GM23338 (cell line): ENCODE measurements at regions not wholly inside any gene's neighbourhood (a gene's known extent, or its start where the extent isn't known, plus 50 kb on each side); places are given as distances from the start of the nearest gene placed in this dataset.

Experiments
- ATAC-seq: fragments of 200-7000 bp; cut with Tn5 transposase; 3 replicates; pipeline ENCODE4 v1.9.1; 2020
- DNase-seq: peaks from one replicate; pipeline ENCODE4 v3.0.0-alpha.2; 2015; ENCODE audit warnings: low spot score
- H2AFZ ChIP-seq: fragments of 200-600 bp; sonication (generic); 2 replicates; pipeline ENCODE4 v1.8.0; 2016; ENCODE audit warnings: antibody characterized with exemption, mild to moderate bottlenecking, moderate library complexity
- H3F3A ChIP-seq: fragments of 200-600 bp; sonication (generic); replicated peaks from 2 replicates; pipeline ENCODE4 v1.8.0; 2017; ENCODE audit warnings: antibody characterized with exemption, mixed run types, low read depth
- H3K27ac ChIP-seq: fragments of 200-600 bp; sonication (generic); 2 replicates; pipeline ENCODE4 v1.6.1; 2016; ENCODE audit warnings: low read depth
- H3K27me3 ChIP-seq: fragments of 200-600 bp; sonication (generic); 2 replicates; pipeline ENCODE4 v1.8.0; 2016; ENCODE audit warnings: mild to moderate bottlenecking, mixed run types, moderate library complexity; ENCODE audit not compliant: insufficient read depth
- H3K36me3 ChIP-seq: fragments of 200-600 bp; sonication (generic); 2 replicates; pipeline ENCODE4 v1.8.0; 2016; ENCODE audit warnings: mild to moderate bottlenecking; ENCODE audit not compliant: insufficient read depth
- H3K4me1 ChIP-seq: fragments of 200-600 bp; sonication (generic); 2 replicates; pipeline ENCODE4 v1.8.0; 2016; ENCODE audit warnings: mild to moderate bottlenecking, moderate library complexity; ENCODE audit not compliant: insufficient read depth
- H3K4me2 ChIP-seq: fragments of 200-600 bp; sonication (generic); 2 replicates; pipeline ENCODE4 v1.7.1; 2017; ENCODE audit warnings: mixed run types
- H3K4me3 ChIP-seq: fragments of 200-600 bp; sonication (generic); 2 replicates; pipeline ENCODE4 v1.6.1; 2016; ENCODE audit warnings: mixed run types
- H3K79me2 ChIP-seq: fragments of 200-600 bp; sonication (generic); replicated peaks from 2 replicates; pipeline ENCODE4 v1.8.0; 2017; ENCODE audit warnings: mild to moderate bottlenecking; ENCODE audit not compliant: insufficient read depth
- H3K9me2 ChIP-seq: fragments of 200-600 bp; sonication (generic); 2 replicates; pipeline ENCODE4 v1.8.0; 2017; ENCODE audit not compliant: insufficient read depth
- H4K20me1 ChIP-seq: fragments of 200-600 bp; sonication (generic); replicated peaks from 2 replicates; pipeline ENCODE4 v1.8.0; 2017; ENCODE audit warnings: mild to moderate bottlenecking; ENCODE audit not compliant: insufficient read depth
- H3K27ac Mint-ChIP-seq: 2 replicates; pipeline ENCODE4 v1.8.0; 2020; ENCODE audit warnings: inconsistent platforms, mild to moderate bottlenecking, moderate library complexity, mixed read lengths
- H3K27me3 Mint-ChIP-seq: 3 replicates; pipeline ENCODE4 v1.8.0; 2022; ENCODE audit warnings: low read depth, mild to moderate bottlenecking, moderate library complexity, mixed read lengths, inconsistent platforms; ENCODE audit not compliant: insufficient read depth, poor library complexity
- H3K36me3 Mint-ChIP-seq: 3 replicates; pipeline ENCODE4 v1.8.0; 2021; ENCODE audit warnings: low read depth, mild to moderate bottlenecking, inconsistent platforms, moderate library complexity, mixed read lengths
- H3K4me1 Mint-ChIP-seq: 3 replicates; pipeline ENCODE4 v1.8.0; 2020; ENCODE audit warnings: mild to moderate bottlenecking, inconsistent platforms, mixed read lengths
- H3K4me3 Mint-ChIP-seq: 3 replicates; pipeline ENCODE4 v1.8.0; 2021; ENCODE audit warnings: moderate library complexity, mild to moderate bottlenecking, inconsistent platforms, mixed read lengths
- H3K9me3 Mint-ChIP-seq: 3 replicates; pipeline ENCODE4 v1.8.0; 2020; ENCODE audit warnings: moderate library complexity, mild to moderate bottlenecking, inconsistent platforms, mixed read lengths
- CREB1 ChIP-seq: fragments of 250-450 bp; sonication (Bioruptor Pico); IDR thresholded peaks from 2 replicates; pipeline ENCODE4 v1.5.0; 2020; ENCODE audit warnings: low read depth, mild to moderate bottlenecking, moderate library complexity
- EZH2 ChIP-seq: fragments of 200-600 bp; sonication (generic); IDR thresholded peaks from one replicate; pipeline ENCODE4 v1.8.0; 2017; ENCODE audit warnings: antibody characterized with exemption, mild to moderate bottlenecking, low read depth; ENCODE audit not compliant: unreplicated experiment
- EZH2phosphoT487 ChIP-seq: fragments of 200-600 bp; sonication (generic); IDR thresholded peaks from one replicate; pipeline ENCODE4 v1.8.1; 2018; ENCODE audit warnings: antibody characterized with exemption; ENCODE audit not compliant: unreplicated experiment
- JUNB ChIP-seq: IDR thresholded peaks from one replicate; pipeline ENCODE4 v1.6.1; 2016; ENCODE audit warnings: antibody characterized with exemption; ENCODE audit not compliant: unreplicated experiment
- NANOG ChIP-seq: IDR thresholded peaks from 2 replicates; pipeline ENCODE4 v1.6.1; 2016; ENCODE audit warnings: antibody characterized with exemption, borderline replicate concordance
- POLR2AphosphoS5 ChIP-seq: IDR thresholded peaks from 2 replicates; pipeline ENCODE4 v1.6.1; 2016; ENCODE audit warnings: antibody characterized with exemption, low read depth
- STAT1 ChIP-seq: IDR thresholded peaks from one replicate; pipeline ENCODE4 v1.6.1; 2016; ENCODE audit warnings: antibody characterized with exemption; ENCODE audit not compliant: unreplicated experiment
- ZNF114 ChIP-seq: fragments of 250-450 bp; sonication (Bioruptor Pico); IDR thresholded peaks from 2 replicates; pipeline ENCODE4 v1.5.0; 2020; ENCODE audit warnings: mild to moderate bottlenecking, moderate library complexity
- TF ChIP-seq, protein P1 (sequence below): IDR thresholded peaks from 2 replicates; pipeline ENCODE4 v1.6.1; 2016; ENCODE audit warnings: antibody characterized with exemption
- TF ChIP-seq, protein P2 (sequence below), 2 experiments: fragments of 200-600 bp in 1 of 2; sonication (generic) in 1 of 2; conservative IDR thresholded peaks; 2 replicates each; pipeline versions ENCODE4 v1.5.1 to v1.6.1; 2016 to 2017; ENCODE audit warnings: antibody characterized with exemption in 2 of 2, low read depth in 2 of 2, mild to moderate bottlenecking in 2 of 2, moderate library complexity in 1 of 2

DNA sequence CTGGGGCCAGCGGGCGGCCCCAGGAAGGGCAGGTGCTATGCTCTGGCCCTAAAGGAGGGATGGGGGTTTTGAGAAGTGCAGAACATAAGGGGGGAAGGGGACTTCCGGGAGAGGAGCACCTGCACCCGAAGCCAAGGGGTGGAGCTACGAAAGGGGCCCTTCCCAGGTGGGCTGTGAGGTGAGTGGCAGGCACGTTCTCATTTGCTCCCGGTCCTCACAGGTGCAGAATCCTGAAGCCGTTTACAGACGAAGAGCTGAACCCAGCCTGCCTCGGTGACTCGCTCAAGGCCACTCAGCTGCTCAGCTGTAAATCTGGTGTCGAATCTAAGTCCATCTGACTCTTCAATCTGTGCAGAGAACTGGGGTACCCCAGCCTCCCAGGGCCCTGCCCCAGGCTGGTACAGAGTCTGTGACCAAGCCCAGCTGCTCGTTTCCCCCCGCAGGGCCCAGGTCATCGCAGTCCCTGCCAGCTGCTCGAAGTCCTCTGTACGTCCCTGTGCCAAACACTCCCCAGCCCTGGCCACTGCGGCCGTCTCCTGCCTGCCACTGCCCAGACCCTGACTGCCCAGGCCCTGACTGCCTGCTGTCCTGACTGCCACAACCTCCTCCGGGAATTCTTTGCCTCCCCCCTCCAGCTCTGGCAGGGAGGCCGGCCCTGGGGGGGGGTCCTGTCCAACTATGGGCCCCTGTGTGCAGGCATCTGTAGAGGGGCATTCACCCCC, 53.8 kb upstream of the RXRA start:
- Histone ChIP-seq H3K4me2 (no peak overlapping the region), H2AFZ (no peak overlapping the region), H3K27ac (no peak overlapping the region), H3K79me2 (no peaks in the 10 kb centered on the region), H3K4me1 (no peaks in the 10 kb centered on the region), H3F3A (no peaks in the 10 kb centered on the region), H3K4me3 (no peak overlapping the region), H3K36me3 (no peaks in the 10 kb centered on the region), H3K9me2 (no peaks in the 10 kb centered on the region), H4K20me1 (no peaks in the 10 kb centered on the region), H3K27me3 (no peaks in the 10 kb centered on the region)
- no peaks in the 10 kb centered on the region for H3K36me3 Mint-ChIP-seq
- TF ChIP-seq CREB1 (CRISPR knock-in tag) (no peak), NANOG (no peak)
- no peak overlapping the region for H3K4me3 Mint-ChIP-seq
- peak; percentile 14 for ATAC-seq
- peaks cover 28% of the 10 kb centered on the region for H3K4me1 Mint-ChIP-seq
- peak overlapping the region; percentile 52; the same call in 1 of the 2 replicates for H3K27ac Mint-ChIP-seq
- no peak for DNase-seq
- H3K27me3 Mint-ChIP-seq, result peaks cover 18% of the 10 kb centered on the region
- no peaks in the 10 kb centered on the region; the same call in 2 of the 3 replicates for H3K9me3 Mint-ChIP-seq

DNA sequence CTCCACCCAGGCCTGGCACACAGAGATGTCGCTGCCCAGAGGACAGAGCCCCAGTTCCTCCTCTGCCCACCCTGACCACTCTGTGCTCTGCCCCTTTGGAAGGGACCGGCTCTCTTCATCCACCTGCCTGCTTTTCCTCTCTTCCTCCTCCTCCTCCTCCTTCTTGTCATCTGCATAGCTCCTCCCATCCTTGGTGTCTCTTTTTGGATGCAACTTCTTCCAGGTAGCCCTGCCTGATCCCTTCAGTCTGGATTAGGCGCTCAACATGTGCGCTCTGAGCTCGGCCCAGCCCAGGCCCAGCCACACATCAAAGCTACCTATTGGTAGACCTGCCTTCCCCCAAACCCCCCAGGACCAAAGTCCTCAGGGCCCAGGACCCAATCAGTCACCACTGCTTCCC, 52.6 kb upstream of the RXRA start:
- H3K9me3 Mint-ChIP-seq, result no peaks in the 10 kb centered on the region; the same call in 2 of the 3 replicates
- Histone ChIP-seq H3K27me3 (no peaks in the 10 kb centered on the region), H3K9me2 (no peaks in the 10 kb centered on the region), H3K79me2 (no peaks in the 10 kb centered on the region), H3K36me3 (no peaks in the 10 kb centered on the region), H3F3A (no peaks in the 10 kb centered on the region), H4K20me1 (no peaks in the 10 kb centered on the region), H3K4me3 (no peak overlapping the region), H3K4me1 (no peaks in the 10 kb centered on the region), H3K4me2 (no peak overlapping the region), H3K27ac (no peak overlapping the region), H2AFZ (no peak overlapping the region)
- TF ChIP-seq ZNF114 (CRISPR knock-in tag) (no peak), POLR2AphosphoS5 (no peak), NANOG (no peak), STAT1 (no peak), EZH2phosphoT487 (no peak), JUNB (no peak), EZH2 (no peak), CREB1 (CRISPR knock-in tag) (no peak)
- TF ChIP-seq, protein P1, sequence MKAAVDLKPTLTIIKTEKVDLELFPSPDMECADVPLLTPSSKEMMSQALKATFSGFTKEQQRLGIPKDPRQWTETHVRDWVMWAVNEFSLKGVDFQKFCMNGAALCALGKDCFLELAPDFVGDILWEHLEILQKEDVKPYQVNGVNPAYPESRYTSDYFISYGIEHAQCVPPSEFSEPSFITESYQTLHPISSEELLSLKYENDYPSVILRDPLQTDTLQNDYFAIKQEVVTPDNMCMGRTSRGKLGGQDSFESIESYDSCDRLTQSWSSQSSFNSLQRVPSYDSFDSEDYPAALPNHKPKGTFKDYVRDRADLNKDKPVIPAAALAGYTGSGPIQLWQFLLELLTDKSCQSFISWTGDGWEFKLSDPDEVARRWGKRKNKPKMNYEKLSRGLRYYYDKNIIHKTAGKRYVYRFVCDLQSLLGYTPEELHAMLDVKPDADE, result no peak
- peaks cover 18% of the 10 kb centered on the region for H3K4me1 Mint-ChIP-seq
- ATAC-seq (no peak; the same call in 2 of the 3 replicates), DNase-seq (no peak)
- H3K27me3 Mint-ChIP-seq, result peaks cover 21% of the 10 kb centered on the region
- no peaks in the 10 kb centered on the region for H3K36me3 Mint-ChIP-seq
- H3K27ac Mint-ChIP-seq, result no peak overlapping the region
- H3K4me3 Mint-ChIP-seq, result no peak overlapping the region

DNA sequence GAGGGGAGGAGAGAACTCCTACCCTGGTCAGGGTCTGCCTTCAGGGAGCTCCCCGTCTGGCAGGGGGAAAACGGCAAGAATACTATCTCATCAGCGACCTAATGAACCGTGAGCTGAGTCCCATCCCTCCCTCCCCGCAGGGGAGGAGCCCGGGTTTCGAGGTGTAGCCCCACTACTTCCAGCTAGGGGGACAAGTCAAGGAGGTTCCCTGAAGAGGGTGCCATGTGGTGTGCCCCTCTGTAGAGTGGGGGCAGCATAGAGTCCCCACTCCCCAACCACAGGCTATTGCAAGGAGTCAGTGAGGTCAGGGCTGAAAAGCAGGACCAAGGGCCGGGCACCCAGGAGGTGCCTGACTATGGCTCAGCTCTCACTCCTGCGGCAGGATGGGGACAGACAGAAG, 50.9 kb upstream of the RXRA start:
- H3K36me3 ChIP-seq, result no peaks in the 10 kb centered on the region
- no peak overlapping the region for H3K27ac ChIP-seq
- Mint-ChIP-seq H3K4me3 (no peak overlapping the region), H3K27ac (no peak overlapping the region), H3K4me1 (peaks cover 18% of the 10 kb centered on the region), H3K36me3 (no peaks in the 10 kb centered on the region), H3K9me3 (no peaks in the 10 kb centered on the region; the same call in 2 of the 3 replicates), H3K27me3 (peaks cover 17% of the 10 kb centered on the region)
- no peak overlapping the region for H2AFZ ChIP-seq
- H4K20me1 ChIP-seq, result no peaks in the 10 kb centered on the region
- DNase-seq, result peak; percentile 66
- TF ChIP-seq, protein P2, sequence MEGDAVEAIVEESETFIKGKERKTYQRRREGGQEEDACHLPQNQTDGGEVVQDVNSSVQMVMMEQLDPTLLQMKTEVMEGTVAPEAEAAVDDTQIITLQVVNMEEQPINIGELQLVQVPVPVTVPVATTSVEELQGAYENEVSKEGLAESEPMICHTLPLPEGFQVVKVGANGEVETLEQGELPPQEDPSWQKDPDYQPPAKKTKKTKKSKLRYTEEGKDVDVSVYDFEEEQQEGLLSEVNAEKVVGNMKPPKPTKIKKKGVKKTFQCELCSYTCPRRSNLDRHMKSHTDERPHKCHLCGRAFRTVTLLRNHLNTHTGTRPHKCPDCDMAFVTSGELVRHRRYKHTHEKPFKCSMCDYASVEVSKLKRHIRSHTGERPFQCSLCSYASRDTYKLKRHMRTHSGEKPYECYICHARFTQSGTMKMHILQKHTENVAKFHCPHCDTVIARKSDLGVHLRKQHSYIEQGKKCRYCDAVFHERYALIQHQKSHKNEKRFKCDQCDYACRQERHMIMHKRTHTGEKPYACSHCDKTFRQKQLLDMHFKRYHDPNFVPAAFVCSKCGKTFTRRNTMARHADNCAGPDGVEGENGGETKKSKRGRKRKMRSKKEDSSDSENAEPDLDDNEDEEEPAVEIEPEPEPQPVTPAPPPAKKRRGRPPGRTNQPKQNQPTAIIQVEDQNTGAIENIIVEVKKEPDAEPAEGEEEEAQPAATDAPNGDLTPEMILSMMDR (conservative IDR thresholded peaks at IDR 0.05; ENCODE audit: low read depth in 2 of 2), result peak; percentile 54 to 56
- no peak for TF ChIP-seq POLR2AphosphoS5
- H3K4me1 ChIP-seq, result no peaks in the 10 kb centered on the region
- H3K4me2 ChIP-seq, result no peak overlapping the region
- no peaks in the 10 kb centered on the region for H3K79me2 ChIP-seq
- H3K4me3 ChIP-seq, result no peak overlapping the region
- ATAC-seq, result peak; percentile 84
- H3F3A ChIP-seq, result no peaks in the 10 kb centered on the region
- H3K9me2 ChIP-seq, result no peaks in the 10 kb centered on the region
- H3K27me3 ChIP-seq, result no peaks in the 10 kb centered on the region
